ENCODE measurements at regions not wholly inside any gene's neighbourhood (a gene's known extent, or its start where the extent isn't known, plus 50 kb on each side); places are given as distances from the start of the nearest gene placed in this dataset.

DNA sequence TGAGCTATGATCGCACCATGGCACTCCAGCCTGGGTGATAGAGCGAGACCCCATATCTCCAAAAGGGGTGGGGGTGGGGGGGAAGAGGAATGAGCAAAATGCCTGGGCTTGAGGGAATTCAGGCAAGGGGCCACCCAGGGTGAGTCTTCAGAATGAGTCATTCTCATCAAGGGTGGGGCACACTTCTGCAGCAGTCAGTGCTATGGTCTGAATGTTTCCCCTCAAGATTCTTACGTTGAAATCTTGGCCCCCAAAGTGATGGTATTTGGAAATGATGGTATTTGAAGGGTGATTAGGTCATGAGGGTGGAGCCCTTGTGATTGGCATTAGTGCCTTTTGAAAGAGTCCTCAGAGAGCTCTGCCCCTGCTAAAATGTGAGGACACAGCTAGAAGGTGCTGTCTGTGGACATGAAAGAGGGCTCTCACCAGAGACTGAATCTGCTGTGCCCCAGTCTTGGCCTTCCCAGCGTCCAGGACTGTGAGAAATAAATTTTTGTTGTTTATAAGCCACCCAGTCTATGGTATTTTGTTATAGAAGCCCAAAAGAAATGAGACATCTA is 86.4 kb upstream of the THY1 start:
- TF ChIP-seq POLR2AphosphoS5 (IDR thresholded peaks at IDR 0.05; ENCODE audit: insufficient read depth in 1 of 2, low read depth in 1 of 2) (no peak), POLR2A (IDR thresholded peaks at IDR 0.05) (no peak), CTCF (IDR thresholded peaks at IDR 0.05) (no peak)
